ENCODE measurements at regions not wholly inside any gene's neighbourhood (a gene's known extent, or its start where the extent isn't known, plus 50 kb on each side); places are given as distances from the start of the nearest gene placed in this dataset.

DNA sequence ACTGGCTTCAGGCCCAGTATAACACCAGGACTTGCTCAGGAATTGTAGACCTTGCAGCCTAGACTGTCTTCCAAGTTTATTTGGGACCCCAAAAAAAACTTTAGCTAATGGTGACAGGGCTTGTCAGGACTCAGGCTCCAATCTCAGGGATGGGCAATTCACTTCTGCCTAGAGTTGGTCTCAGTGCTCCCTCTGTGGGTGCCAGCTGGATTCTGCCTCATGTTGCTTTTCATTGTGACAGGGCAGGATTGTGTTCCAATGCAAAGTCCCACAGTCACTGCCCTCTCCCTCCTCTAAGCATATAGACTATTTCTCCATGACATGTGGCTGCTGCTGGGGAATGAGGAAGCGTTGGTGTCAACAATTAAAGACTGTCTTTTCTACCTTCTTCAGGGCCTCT, 174.7 kb downstream of the CYLC2 start:
- TF ChIP-seq, protein P1, sequence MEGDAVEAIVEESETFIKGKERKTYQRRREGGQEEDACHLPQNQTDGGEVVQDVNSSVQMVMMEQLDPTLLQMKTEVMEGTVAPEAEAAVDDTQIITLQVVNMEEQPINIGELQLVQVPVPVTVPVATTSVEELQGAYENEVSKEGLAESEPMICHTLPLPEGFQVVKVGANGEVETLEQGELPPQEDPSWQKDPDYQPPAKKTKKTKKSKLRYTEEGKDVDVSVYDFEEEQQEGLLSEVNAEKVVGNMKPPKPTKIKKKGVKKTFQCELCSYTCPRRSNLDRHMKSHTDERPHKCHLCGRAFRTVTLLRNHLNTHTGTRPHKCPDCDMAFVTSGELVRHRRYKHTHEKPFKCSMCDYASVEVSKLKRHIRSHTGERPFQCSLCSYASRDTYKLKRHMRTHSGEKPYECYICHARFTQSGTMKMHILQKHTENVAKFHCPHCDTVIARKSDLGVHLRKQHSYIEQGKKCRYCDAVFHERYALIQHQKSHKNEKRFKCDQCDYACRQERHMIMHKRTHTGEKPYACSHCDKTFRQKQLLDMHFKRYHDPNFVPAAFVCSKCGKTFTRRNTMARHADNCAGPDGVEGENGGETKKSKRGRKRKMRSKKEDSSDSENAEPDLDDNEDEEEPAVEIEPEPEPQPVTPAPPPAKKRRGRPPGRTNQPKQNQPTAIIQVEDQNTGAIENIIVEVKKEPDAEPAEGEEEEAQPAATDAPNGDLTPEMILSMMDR (optimal IDR thresholded peaks at IDR 0.05 in 1 of 3, IDR thresholded peaks at IDR 0.05 in 1 of 3, conservative IDR thresholded peaks at IDR 0.05 in 1 of 3; ENCODE audit: extremely low read depth in 1 of 3, insufficient read depth in 2 of 3, low read length in 3 of 3) = no peak
- no peak for TF ChIP-seq EZH2 (IDR thresholded peaks at IDR 0.05; ENCODE audit: low read length)

Measured in keratinocyte (primary cell).